ENCODE measurements at regions not wholly inside any gene's neighbourhood (a gene's known extent, or its start where the extent isn't known, plus 50 kb on each side); places are given as distances from the start of the nearest gene placed in this dataset.

DNA sequence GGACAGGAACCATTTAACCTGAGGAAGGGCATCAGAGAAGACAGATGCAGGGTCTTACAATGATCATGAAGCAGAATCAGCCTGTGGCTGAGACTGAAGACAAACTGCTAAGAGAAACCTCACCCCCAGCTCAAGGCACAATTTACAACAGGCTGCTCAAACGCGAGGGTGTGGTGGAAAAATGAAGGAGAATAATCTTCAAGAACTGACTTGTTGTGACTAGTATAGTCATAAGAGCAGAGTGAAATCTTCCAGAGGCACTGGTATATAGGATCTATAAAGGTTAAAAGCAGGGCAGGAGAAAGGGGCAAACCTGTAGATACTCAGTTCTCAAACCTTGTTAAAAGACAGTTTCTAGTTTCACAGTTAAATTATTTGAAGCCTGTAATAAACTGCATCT, 1155.8 kb upstream of the TMEFF2 start:
- no peak for DNase-seq

DNA sequence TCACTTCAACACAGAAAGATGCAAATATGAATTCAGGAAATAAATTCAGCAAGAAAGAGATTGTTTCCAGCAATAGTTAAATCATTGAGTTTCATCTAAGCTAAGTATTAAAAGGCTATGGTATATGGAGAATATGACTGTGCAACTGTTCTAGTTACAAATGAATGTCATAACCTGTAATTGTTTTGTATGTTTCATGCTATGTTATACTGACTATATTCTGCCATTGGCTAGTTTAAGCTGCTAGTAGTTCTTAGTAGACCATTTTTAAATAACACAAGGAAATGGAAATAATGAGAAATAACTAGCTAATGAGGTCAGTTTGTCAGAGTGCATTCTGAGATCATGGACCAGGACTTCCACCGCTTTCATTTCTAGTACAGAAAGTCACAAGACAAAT, 1154.9 kb upstream of the TMEFF2 start:
- no peak for DNase-seq

DNA sequence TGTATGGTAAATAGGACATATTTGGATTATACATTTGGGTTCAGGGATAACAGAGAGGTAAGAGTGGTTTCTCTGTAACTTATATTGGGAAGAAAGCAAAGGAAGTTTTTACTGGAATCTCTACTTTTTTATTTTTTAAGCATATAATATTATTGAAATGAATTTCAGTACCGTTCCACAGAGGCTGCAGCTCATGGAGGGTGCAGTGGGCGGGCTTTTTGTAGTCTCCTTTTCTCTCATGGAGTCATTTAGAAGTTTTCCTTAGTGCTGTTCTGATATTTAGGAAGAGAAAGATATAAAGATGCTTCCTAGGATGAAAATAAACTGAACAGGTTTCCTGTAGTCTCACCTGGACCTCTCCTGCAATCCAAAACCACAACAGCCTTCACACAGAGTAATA, 1153.3 kb upstream of the TMEFF2 start:
- no peak for DNase-seq

DNA sequence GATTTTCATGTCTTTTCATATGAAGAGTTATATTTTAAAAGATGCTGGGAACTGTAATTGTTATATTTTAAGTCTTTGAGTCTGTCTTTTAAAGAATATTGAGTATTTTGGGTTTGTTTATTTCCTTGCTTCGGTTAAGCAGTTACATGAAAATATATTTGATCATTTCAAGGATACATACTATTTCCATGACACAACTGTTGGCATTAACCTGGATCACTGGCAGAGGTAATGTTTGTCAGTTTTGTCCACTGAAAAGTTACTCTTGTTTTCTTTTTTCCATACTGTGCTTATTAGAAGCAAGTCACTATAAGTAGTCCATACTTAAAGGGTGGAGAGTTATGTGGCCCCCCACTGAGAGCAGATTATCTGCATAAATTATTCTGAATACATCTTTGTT, 1142.0 kb upstream of the TMEFF2 start:
- no peak for DNase-seq

DNA sequence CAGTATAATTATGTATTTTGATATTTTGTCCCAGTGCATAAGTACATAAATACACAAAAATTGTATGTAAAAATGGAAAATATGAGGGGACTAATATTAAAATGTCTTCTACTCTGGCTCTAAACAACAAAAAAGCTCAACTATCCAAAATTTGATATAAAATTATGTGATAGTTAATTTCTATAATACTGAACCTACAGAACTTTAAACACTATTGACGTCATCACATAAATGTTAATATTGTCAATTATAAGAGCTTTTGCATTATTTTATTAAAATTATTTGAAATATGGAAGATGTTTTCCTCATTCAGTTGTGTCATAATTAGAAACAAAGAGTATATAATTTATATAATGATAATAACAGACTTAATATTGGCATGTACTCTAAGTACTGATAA, 1139.7 kb upstream of the TMEFF2 start:
- no peak for DNase-seq

DNA sequence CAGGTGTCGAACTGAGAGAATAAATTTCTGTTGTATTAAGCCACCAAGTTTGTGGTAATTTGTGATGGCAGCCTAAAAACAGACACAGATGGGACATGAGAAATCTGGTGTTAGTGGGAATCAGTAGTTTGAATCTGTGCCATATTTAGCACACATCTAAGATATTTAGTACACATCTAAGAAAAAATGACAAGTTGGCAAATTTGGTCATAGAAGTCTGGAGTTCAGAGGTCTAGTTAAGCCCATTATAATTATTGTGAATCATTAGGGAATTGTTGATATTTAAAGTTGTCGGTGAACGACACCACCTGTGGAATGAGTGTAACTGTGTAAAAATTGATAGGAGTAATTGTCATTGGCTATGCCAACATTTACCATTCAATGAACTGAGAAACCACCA, 1138.8 kb upstream of the TMEFF2 start:
- no peak for DNase-seq

DNA sequence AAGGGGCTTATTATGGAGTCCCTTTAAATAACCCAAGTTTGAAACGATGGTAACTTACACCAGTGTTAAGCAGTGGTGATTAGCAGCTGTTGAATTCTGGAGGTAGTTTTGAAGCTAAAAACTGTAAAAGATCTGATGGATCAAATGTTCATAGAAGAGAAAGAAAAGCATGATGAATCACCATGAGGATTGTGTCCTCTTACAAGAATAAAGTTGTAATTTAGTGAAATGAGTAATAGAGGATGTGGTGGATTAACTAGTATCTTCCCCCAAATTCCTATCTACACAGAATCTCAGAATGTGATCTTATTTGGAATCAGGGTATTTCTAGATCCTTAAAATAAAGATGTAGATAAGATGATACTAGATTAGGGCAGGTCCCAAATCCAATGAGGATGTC, 1138.2 kb upstream of the TMEFF2 start:
- no peak for DNase-seq

DNA sequence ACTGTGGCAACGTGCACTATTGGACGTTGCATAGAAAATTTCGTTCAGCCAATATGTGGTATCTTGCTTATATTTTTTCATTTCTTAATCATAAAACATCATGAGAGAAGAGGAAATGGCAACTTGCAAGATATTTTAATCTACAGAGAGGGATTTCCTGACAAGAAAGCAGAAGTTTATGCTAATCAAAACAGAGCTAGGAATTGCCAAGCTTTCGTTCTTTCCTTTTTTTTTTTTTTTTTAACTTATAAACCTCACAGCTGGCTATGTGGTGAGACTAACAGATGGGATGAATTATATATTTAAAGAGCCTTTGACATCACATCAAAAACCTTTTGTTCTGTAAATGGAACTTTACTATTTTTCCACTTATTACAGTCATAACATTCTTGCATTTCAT, 1136.9 kb upstream of the TMEFF2 start:
- no peak for DNase-seq

DNA sequence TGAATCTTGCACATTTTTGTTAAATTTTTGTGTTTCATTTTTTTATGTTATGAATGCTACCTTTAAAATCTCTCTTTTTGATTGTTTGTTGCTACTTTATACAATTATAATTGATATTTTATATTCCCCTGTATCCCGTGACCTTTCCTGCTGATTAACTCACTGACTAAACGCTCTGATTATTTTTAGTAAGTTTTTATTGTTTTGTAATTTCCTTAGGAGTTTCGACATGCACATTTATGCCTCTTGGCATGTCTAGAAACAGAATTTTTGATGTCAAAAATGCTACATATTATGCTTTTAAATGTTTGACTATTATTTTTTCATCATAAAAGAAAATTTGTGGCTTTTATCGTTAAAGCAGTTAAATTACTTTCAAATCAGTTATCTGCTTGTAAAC, 1131.6 kb upstream of the TMEFF2 start:
- DNase-seq, result no peak

DNA sequence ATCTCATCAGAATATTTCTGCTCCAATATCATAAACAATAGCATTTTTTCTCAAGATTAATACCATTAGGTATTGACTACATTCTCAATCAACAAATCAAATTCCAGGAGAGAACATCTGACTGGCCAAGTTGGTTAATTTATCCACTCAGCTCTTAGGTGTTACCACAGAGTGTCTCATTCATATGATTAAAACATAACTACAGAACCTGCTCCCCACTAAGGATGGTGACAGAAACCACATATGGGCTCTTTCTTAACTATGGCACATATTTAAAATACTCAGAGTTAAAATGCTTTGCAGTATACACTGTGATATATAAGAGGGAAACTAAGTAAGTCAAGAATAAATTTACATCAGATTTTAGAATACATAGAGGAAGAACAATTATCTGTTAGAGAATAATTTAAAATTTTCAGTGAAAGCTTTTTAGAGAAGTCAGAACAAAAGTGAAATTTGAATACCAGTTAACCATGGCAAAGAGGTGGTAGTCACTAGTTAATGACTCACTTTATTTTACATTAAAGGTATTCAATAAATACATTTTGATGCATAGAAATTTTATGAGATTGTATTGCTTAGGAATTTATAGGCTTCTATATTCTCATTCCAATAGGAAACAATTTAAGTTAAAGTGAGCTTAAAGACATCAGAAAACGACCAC, 1120.8 kb upstream of the TMEFF2 start:
- no peak for DNase-seq

DNA sequence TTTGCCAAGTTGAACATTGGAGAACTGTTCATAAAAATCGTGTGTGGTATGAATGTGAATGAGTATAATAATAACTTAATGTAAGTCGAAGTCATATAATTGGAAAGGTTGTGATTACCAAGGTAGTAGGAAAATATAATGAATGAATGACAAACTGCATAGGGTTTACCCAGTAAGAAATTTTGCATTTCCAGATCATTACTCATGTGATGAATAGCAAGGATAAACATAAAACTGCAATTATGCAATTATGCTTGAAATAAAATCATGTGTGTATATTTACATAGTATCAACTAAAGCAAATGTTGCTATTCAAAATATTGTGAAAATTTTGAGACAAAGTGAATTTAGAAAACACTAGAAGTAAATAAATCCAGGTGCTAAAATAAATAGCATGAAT, 1108.7 kb upstream of the TMEFF2 start:
- no peak for DNase-seq

DNA sequence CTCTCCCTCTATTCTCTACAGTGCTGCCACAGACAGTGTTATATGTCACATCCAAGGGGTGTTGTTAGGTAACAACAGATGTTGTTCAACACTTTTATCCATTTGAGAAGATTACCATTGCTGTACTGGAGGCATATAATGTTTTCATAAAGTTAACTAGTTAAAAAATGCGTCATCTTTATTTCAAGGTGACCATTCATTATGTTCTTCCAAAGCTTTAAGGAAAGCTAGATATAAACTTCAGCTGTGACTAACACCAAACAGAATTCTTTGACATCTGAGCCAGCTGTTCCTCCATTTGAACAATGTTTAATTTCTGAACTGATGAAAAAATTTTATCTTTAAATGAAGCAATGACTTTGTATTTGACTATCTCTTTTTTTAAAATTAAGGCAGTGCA, 1099.6 kb upstream of the TMEFF2 start:
- no peak for DNase-seq

DNA sequence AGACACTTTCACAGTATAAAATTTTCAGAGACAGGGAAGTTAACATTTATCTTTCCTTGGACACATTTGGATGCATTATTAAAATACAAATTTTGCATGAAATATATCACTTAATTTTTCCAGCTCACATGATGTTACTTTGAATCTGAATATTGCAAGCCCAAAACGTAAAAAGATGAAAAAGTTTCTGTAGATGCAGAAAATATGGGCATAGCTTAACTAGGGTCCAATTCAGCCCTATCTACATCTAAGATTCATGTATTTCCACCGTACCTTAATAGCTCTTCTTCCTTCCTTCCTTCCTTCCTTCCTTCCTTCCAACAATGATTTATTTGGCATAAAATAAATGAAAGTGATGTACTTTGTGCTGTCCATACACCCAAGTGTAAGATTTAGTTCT, 1084.6 kb upstream of the TMEFF2 start:
- no peak for DNase-seq

DNA sequence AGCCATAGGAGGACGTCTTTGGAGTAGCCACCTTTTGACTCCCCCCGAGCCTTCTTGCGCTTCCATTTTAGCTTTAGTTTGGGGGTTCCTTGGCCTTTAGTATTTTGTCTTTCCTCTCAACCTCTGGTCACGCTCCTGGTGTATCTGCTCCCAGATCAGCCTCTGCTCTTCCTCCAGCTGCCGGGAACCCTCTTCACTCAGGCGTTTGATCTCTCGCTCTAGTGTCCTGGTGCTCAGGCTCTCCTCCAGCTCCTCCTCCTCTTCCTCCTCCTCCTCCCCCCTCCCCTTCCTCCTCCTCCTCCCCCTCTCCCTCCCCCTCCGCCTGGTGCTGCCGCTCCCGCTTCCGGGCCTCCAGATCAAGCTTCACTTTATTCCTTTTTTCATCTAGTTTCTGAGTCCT, 1082.3 kb upstream of the TMEFF2 start:
- DNase-seq, result no peak

DNA sequence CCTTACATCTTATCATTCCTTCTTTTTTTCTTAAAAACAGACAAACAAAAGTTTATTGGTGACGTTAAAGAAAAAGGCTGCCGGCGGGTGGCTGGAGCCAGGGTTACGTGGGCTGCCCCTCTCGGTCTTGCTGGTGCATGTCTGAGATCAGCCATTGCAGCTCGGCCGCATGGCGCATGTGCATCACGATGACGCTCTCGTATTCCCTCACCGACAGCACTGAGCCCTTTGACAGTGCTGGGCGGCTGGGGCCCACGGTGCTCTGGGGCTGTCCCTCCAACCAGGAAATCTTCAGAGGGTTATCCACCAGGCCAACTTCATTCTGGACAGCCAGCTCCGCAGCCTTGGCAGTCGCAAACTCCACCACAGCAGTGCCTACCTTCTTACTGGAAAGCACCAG, 1081.8 kb upstream of the TMEFF2 start:
- no peak for DNase-seq

DNA sequence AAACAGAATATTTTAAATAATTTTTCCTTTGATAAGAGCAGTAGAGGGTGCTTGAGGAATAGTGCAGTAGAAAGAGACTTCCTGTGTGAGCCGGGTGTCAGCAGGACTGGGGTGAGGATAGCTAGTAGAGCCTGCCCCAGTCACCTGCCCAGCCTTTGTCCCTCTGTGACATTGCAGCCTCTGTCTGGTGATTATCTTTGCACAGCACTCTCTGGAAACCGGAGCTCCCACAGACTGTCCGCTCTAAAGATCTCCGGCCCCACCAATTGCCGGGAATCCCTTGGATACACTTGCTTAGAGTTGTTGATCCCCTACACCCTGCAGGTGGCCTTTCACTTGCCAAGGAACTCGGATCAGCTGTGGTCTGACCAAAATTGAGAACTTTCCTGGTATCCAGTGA, 1081.3 kb upstream of the TMEFF2 start:
- DNase-seq, result no peak

DNA sequence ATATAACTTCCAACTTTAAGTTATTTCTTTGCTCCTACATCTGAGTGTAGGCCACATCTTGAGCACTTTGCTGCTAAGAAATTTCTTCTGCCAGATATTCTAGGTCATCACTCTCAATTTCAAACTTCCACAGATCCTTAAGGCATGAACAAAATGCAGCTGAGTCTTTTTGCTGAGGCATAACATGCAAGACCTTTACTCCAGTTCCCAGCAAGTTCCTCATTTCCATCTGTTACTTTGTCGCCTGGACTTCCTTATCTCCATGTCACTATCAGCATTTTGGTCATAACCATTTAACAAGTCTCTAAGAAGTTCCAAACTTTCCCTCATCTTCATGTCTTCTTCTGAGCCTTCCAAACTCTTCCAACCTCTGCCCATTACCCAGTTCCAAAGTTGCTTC, 1077.3 kb upstream of the TMEFF2 start:
- no peak for DNase-seq

DNA sequence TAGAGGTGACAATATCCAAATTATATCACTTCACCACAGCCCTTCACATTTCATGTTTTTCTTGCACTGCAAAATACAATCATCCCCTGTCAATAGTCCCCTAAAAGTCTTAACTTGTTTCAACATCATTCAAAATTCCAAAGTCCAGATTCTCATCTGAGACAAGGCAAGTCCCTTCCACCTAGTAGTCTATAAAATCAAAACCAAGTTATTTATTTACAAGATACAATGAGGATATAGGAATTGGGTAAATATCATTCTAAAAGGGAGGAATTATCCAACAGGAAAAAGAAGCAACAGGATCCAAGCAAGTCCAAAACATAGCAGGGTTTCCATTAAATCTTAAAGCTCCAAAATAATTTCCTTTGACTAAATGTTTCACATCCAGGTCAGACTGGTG, 1076.1 kb upstream of the TMEFF2 start:
- DNase-seq, result no peak

DNA sequence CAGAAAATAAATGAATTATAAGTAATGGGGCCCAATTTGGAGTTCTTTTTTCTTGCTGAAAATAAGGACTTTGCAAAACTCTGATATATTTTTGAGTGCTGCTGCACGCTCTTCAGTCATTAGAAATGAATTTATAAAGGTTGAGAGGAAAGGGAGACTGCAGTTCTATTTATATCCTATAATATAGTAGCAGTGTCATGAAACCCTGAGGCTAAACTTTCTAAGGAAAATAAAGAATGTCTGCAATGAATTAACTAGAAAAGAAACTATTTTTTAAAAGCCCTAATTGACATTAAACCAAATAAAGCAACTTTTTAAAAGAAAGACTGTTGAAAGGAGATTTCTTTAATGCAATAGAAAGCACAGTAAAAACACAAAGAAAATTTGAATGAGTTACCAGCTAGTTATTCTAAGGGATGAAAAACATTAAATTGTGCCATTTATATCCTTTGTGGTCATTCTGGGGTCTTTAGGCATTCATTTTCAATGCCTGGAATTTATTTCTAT, 1072.8 kb upstream of the TMEFF2 start:
- no peak for DNase-seq

DNA sequence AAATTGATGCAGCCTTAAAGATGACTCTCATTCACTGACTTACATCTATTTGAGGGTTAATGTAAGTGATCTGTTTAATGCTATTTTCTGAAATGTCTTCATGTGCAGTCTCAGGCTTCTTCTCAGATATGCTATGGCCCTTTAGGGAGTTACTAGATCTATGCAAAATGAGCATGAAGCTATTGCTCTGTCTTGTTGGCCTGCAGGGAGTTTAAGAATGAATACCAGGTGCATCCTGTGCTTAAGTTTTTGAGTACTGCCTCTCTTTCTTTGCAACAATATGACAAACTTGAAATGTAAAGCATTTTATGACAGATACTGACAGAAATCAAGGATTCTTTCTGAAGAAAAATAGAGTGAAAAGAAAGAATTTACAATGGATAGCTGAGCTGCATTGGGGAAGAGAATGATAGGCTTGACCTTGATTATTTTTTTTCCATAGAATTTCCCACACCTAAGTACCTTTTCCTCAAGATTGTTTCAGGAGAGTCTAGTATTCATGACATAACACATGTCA, 1058.3 kb upstream of the TMEFF2 start:
- DNase-seq, result no peak

DNA sequence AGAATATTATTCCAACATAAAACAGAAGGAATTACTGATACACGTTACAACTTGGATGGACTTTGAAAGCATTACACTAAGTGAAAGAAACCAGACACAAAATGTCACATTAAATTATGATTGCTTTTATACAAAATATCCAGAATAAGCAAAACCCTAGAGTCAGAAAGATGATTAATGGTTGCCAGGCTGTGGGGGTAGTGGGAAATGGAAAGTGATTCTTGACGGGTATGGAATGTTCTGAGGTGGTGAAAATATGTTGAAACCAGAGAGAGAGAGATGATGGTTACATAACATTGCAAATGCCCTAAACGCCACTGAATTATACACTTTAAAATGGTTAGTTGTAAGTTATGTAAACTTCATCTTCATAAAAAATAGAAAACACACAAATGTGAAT, 1057.2 kb upstream of the TMEFF2 start:
- no peak for DNase-seq

DNA sequence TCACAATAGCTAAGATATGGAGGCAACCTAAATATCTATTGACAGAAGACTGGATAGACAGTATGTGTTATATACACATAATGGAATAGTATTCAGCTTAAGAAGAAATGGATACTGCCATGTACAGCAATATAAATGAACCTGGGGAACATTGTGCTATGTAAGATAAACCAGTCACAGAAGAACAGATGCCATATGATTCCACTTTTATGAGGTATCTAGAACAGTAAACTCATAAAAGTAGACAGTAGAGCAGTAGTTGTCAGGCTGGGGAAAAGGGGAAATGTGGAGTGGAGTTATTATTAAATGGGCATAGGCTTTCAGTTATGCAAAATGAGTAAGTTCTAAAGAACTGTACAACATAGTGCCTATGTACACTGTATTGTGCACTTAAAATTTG, 1055.7 kb upstream of the TMEFF2 start:
- no peak for DNase-seq

DNA sequence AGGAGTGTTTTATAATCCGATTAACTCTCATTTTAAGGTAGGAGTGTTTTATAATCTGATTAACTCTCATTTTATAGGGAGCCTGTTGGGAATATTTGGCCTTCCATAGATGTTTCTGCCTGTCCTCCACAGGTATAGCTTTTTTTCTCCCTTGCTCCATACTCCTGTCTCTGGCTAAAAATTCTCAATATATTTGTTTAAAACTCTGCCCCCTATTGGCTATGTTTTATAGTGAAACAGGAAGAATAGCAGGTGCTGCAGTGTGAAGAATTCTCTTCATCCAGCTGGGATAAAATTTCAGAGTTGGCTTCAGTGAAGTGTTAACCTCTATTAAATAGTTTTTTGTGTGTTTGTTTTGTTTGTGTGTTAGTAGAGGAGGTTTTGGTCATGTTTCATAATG, 1046.0 kb upstream of the TMEFF2 start:
- DNase-seq, result no peak

DNA sequence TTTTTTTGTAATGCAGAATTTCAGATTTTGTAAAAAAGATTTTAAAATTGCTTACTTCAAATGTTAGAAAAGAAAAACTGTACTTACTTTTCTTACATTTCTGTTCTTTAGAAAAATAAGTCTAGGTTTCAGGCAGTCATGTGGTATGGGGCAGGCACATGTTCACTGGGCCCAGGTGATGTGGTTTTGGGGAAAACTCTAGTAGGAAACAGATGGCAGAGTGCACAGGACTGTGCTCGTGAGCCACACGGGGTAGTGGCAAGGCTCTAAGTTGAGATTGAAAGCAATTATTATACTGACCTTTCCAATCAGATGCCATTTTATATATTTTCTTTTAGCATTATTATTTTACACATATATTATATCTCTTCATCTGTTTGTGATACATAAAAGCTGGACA, 1036.9 kb upstream of the TMEFF2 start:
- DNase-seq, result no peak

DNA sequence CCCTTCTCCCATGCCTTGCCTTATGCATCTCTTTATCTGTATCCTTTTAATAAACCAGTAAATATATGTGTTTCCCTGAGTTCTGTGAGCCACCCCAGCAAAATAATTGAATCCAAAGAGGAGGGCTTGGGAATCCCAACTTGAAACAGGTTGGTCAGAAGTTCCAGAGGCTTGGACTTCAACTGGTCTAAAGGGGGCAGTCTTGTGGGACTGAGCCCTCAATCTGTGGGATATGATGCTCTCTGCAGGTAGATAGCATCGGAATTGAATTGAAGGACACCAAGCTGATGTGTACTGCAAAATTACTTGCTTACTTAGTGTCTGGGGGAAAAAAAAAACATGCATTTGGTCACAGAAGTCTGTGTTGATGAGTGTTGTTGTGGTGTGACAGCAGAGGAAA, 1033.5 kb upstream of the TMEFF2 start:
- no peak for DNase-seq
